ENCODE measurements at regions not wholly inside any gene's neighbourhood (a gene's known extent, or its start where the extent isn't known, plus 50 kb on each side); places are given as distances from the start of the nearest gene placed in this dataset.

- Histone ChIP-seq H3K79me2 (ENCODE audit: control insufficient read depth, insufficient read depth, low read length, unreplicated experiment) (peaks cover 8% of the 10 kb centered on the region), H3K4me1 (ENCODE audit: control insufficient read depth, insufficient read depth, low read length, unreplicated experiment) (peaks cover 10% of the 10 kb centered on the region), H3K36me3 (ENCODE audit: insufficient read depth, low read length) (no peaks in the 10 kb centered on the region), H3K4me3 (ENCODE audit: low read depth, low read length) (no peak overlapping the region), H3K27ac (ENCODE audit: low read depth, low read length) (no peak overlapping the region), H2AFZ (ENCODE audit: low read length, unreplicated experiment) (no peak overlapping the region), H3K27me3 (ENCODE audit: insufficient read depth, low read length) (no peaks in the 10 kb centered on the region)
These were observed 78.0 kb upstream of the MGAT5 start for GRCh38 chr2:134175834-134176233.

GRCh38 chr2:134177351-134177931, 76.4 kb upstream of the MGAT5 start:
- H3K36me3 ChIP-seq (ENCODE audit: insufficient read depth, low read length), result no peaks in the 10 kb centered on the region
- H3K79me2 ChIP-seq (ENCODE audit: control insufficient read depth, insufficient read depth, low read length, unreplicated experiment), result peaks cover 8% of the 10 kb centered on the region
- no peaks in the 10 kb centered on the region for H3K27me3 ChIP-seq (ENCODE audit: insufficient read depth, low read length)
- no peak overlapping the region for H3K4me3 ChIP-seq (ENCODE audit: low read depth, low read length)
- peaks cover 10% of the 10 kb centered on the region for H3K4me1 ChIP-seq (ENCODE audit: control insufficient read depth, insufficient read depth, low read length, unreplicated experiment)
- no peak overlapping the region for H2AFZ ChIP-seq (ENCODE audit: low read length, unreplicated experiment)
- H3K27ac ChIP-seq (ENCODE audit: low read depth, low read length), result no peak overlapping the region

GRCh38 chr2:134178138-134178877, 75.6 kb upstream of the MGAT5 start:
- H3K4me1 ChIP-seq (ENCODE audit: control insufficient read depth, insufficient read depth, low read length, unreplicated experiment), result peaks cover 10% of the 10 kb centered on the region
- no peak overlapping the region for H2AFZ ChIP-seq (ENCODE audit: low read length, unreplicated experiment)
- H3K27me3 ChIP-seq (ENCODE audit: insufficient read depth, low read length), result no peaks in the 10 kb centered on the region
- no peaks in the 10 kb centered on the region for H3K36me3 ChIP-seq (ENCODE audit: insufficient read depth, low read length)
- no peak overlapping the region for H3K27ac ChIP-seq (ENCODE audit: low read depth, low read length)
- H3K79me2 ChIP-seq (ENCODE audit: control insufficient read depth, insufficient read depth, low read length, unreplicated experiment), result peaks cover 8% of the 10 kb centered on the region
- no peak overlapping the region for H3K4me3 ChIP-seq (ENCODE audit: low read depth, low read length)

- Histone ChIP-seq H3K79me2 (ENCODE audit: control insufficient read depth, insufficient read depth, low read length, unreplicated experiment) (no peaks in the 10 kb centered on the region), H3K27me3 (ENCODE audit: insufficient read depth, low read length) (no peaks in the 10 kb centered on the region), H3K4me3 (ENCODE audit: low read depth, low read length) (no peak overlapping the region), H3K4me1 (ENCODE audit: control insufficient read depth, insufficient read depth, low read length, unreplicated experiment) (no peaks in the 10 kb centered on the region), H2AFZ (ENCODE audit: low read length, unreplicated experiment) (no peak overlapping the region), H3K36me3 (ENCODE audit: insufficient read depth, low read length) (no peaks in the 10 kb centered on the region), H3K27ac (ENCODE audit: low read depth, low read length) (no peak overlapping the region)
These were observed 72.7 kb upstream of the MGAT5 start for GRCh38 chr2:134181219-134181618.

GRCh38 chr2:134183679-134184078, 70.2 kb upstream of the MGAT5 start:
- no peaks in the 10 kb centered on the region for H3K4me1 ChIP-seq (ENCODE audit: control insufficient read depth, insufficient read depth, low read length, unreplicated experiment)
- H3K27me3 ChIP-seq (ENCODE audit: insufficient read depth, low read length), result no peaks in the 10 kb centered on the region
- no peaks in the 10 kb centered on the region for H3K36me3 ChIP-seq (ENCODE audit: insufficient read depth, low read length)
- H3K79me2 ChIP-seq (ENCODE audit: control insufficient read depth, insufficient read depth, low read length, unreplicated experiment), result no peaks in the 10 kb centered on the region
- no peak overlapping the region for H2AFZ ChIP-seq (ENCODE audit: low read length, unreplicated experiment)
- no peak overlapping the region for H3K4me3 ChIP-seq (ENCODE audit: low read depth, low read length)
- H3K27ac ChIP-seq (ENCODE audit: low read depth, low read length), result no peak overlapping the region

- Histone ChIP-seq H3K79me2 (ENCODE audit: control insufficient read depth, insufficient read depth, low read length, unreplicated experiment) (peaks cover 4% of the 10 kb centered on the region), H2AFZ (ENCODE audit: low read length, unreplicated experiment) (no peak overlapping the region), H3K36me3 (ENCODE audit: insufficient read depth, low read length) (no peaks in the 10 kb centered on the region), H3K4me3 (ENCODE audit: low read depth, low read length) (no peak overlapping the region), H3K27me3 (ENCODE audit: insufficient read depth, low read length) (no peaks in the 10 kb centered on the region), H3K27ac (ENCODE audit: low read depth, low read length) (no peak overlapping the region), H3K4me1 (ENCODE audit: control insufficient read depth, insufficient read depth, low read length, unreplicated experiment) (peaks cover 6% of the 10 kb centered on the region)
These were observed 68.2 kb upstream of the MGAT5 start for GRCh38 chr2:134185639-134186038.

- Histone ChIP-seq H3K79me2 (ENCODE audit: control insufficient read depth, insufficient read depth, low read length, unreplicated experiment) (peaks cover 14% of the 10 kb centered on the region), H3K27me3 (ENCODE audit: insufficient read depth, low read length) (no peaks in the 10 kb centered on the region), H3K4me1 (ENCODE audit: control insufficient read depth, insufficient read depth, low read length, unreplicated experiment) (peaks cover 19% of the 10 kb centered on the region), H3K27ac (ENCODE audit: low read depth, low read length) (no peak overlapping the region), H3K36me3 (ENCODE audit: insufficient read depth, low read length) (no peaks in the 10 kb centered on the region), H2AFZ (ENCODE audit: low read length, unreplicated experiment) (no peak overlapping the region), H3K4me3 (ENCODE audit: low read depth, low read length) (no peak overlapping the region)
These were observed 64.7 kb upstream of the MGAT5 start for GRCh38 chr2:134189009-134189720.

- no peak overlapping the region for H2AFZ ChIP-seq (ENCODE audit: low read length, unreplicated experiment)
- no peak overlapping the region for H3K4me3 ChIP-seq (ENCODE audit: low read depth, low read length)
- no peaks in the 10 kb centered on the region for H3K27me3 ChIP-seq (ENCODE audit: insufficient read depth, low read length)
- H3K79me2 ChIP-seq (ENCODE audit: control insufficient read depth, insufficient read depth, low read length, unreplicated experiment), result peaks cover 19% of the 10 kb centered on the region
- H3K27ac ChIP-seq (ENCODE audit: low read depth, low read length), result no peak overlapping the region
- H3K36me3 ChIP-seq (ENCODE audit: insufficient read depth, low read length), result no peaks in the 10 kb centered on the region
- peaks cover 19% of the 10 kb centered on the region for H3K4me1 ChIP-seq (ENCODE audit: control insufficient read depth, insufficient read depth, low read length, unreplicated experiment)
These were observed 63.6 kb upstream of the MGAT5 start for GRCh38 chr2:134190062-134190806.

- Histone ChIP-seq H3K4me3 (ENCODE audit: low read depth, low read length) (no peak overlapping the region), H3K79me2 (ENCODE audit: control insufficient read depth, insufficient read depth, low read length, unreplicated experiment) (peaks cover 24% of the 10 kb centered on the region), H2AFZ (ENCODE audit: low read length, unreplicated experiment) (no peak overlapping the region), H3K4me1 (ENCODE audit: control insufficient read depth, insufficient read depth, low read length, unreplicated experiment) (peaks cover 19% of the 10 kb centered on the region), H3K27me3 (ENCODE audit: insufficient read depth, low read length) (no peaks in the 10 kb centered on the region), H3K36me3 (ENCODE audit: insufficient read depth, low read length) (no peaks in the 10 kb centered on the region), H3K27ac (ENCODE audit: low read depth, low read length) (no peak overlapping the region)
These were observed 63.1 kb upstream of the MGAT5 start for GRCh38 chr2:134190807-134191203.

- H3K4me1 ChIP-seq (ENCODE audit: control insufficient read depth, insufficient read depth, low read length, unreplicated experiment), result peaks cover 19% of the 10 kb centered on the region
- H3K27ac ChIP-seq (ENCODE audit: low read depth, low read length), result no peak overlapping the region
- H3K79me2 ChIP-seq (ENCODE audit: control insufficient read depth, insufficient read depth, low read length, unreplicated experiment), result peaks cover 26% of the 10 kb centered on the region
- H3K27me3 ChIP-seq (ENCODE audit: insufficient read depth, low read length), result no peaks in the 10 kb centered on the region
- no peak overlapping the region for H2AFZ ChIP-seq (ENCODE audit: low read length, unreplicated experiment)
- H3K4me3 ChIP-seq (ENCODE audit: low read depth, low read length), result no peak overlapping the region
- no peaks in the 10 kb centered on the region for H3K36me3 ChIP-seq (ENCODE audit: insufficient read depth, low read length)
These were observed 62.0 kb upstream of the MGAT5 start for GRCh38 chr2:134191835-134192234.

Data from ACC112 (cell line).